ENCODE measurements at regions not wholly inside any gene's neighbourhood (a gene's known extent, or its start where the extent isn't known, plus 50 kb on each side); places are given as distances from the start of the nearest gene placed in this dataset.

- Histone ChIP-seq H3K9me3 (ENCODE audit: control insufficient read depth in 1 of 2, low read length in 2 of 2) (no peaks in the 10 kb centered on the region), H3K27me3 (ENCODE audit: low read depth, low read length) (no peaks in the 10 kb centered on the region)
Observed at GRCh38 chr3:153621953-153622352, 459.9 kb downstream of the RAP2B start.

GRCh38 chr3:153623834-153624233, 461.8 kb downstream of the RAP2B start:
- Histone ChIP-seq H3K36me3 (ENCODE audit: control insufficient read depth in 1 of 2, insufficient read depth in 2 of 2, low read length in 2 of 2) (no peaks in the 10 kb centered on the region), H3K4me3 (ENCODE audit: low read depth in 1 of 2, low read length in 2 of 2) (no peak overlapping the region), H3K9me3 (ENCODE audit: control insufficient read depth in 1 of 2, low read length in 2 of 2) (no peaks in the 10 kb centered on the region), H3K4me1 (ENCODE audit: control insufficient read depth in 1 of 2, insufficient read depth in 2 of 2, low read length in 2 of 2) (no peaks in the 10 kb centered on the region), H3K27me3 (ENCODE audit: low read depth, low read length) (no peaks in the 10 kb centered on the region), H3K27ac (ENCODE audit: low read length) (no peak overlapping the region)

More at GRCh38 chr3:153621953-153622352, 459.9 kb downstream of the RAP2B start:
- Histone ChIP-seq H3K27ac (ENCODE audit: low read length) (no peak overlapping the region), H3K4me3 (ENCODE audit: low read depth in 1 of 2, low read length in 2 of 2) (no peak overlapping the region), H3K4me1 (ENCODE audit: control insufficient read depth in 1 of 2, insufficient read depth in 2 of 2, low read length in 2 of 2) (no peaks in the 10 kb centered on the region), H3K36me3 (ENCODE audit: control insufficient read depth in 1 of 2, insufficient read depth in 2 of 2, low read length in 2 of 2) (no peaks in the 10 kb centered on the region)

GRCh38 chr3:153624310-153625030, 462.4 kb downstream of the RAP2B start:
- Histone ChIP-seq H3K36me3 (ENCODE audit: control insufficient read depth in 1 of 2, insufficient read depth in 2 of 2, low read length in 2 of 2) (no peaks in the 10 kb centered on the region), H3K27me3 (ENCODE audit: low read depth, low read length) (no peaks in the 10 kb centered on the region), H3K27ac (ENCODE audit: low read length) (no peak overlapping the region), H3K4me3 (ENCODE audit: low read depth in 1 of 2, low read length in 2 of 2) (no peak overlapping the region), H3K9me3 (ENCODE audit: control insufficient read depth in 1 of 2, low read length in 2 of 2) (no peaks in the 10 kb centered on the region), H3K4me1 (ENCODE audit: control insufficient read depth in 1 of 2, insufficient read depth in 2 of 2, low read length in 2 of 2) (no peaks in the 10 kb centered on the region)

GRCh38 chr3:153625506-153625905, 463.5 kb downstream of the RAP2B start:
- H3K27me3 ChIP-seq (ENCODE audit: low read depth, low read length) = no peaks in the 10 kb centered on the region
- no peak overlapping the region for H3K4me3 ChIP-seq (ENCODE audit: low read depth in 1 of 2, low read length in 2 of 2)
- H3K9me3 ChIP-seq (ENCODE audit: control insufficient read depth in 1 of 2, low read length in 2 of 2) = no peaks in the 10 kb centered on the region
- no peak overlapping the region for H3K27ac ChIP-seq (ENCODE audit: low read length)
- H3K36me3 ChIP-seq (ENCODE audit: control insufficient read depth in 1 of 2, insufficient read depth in 2 of 2, low read length in 2 of 2) = no peaks in the 10 kb centered on the region
- no peaks in the 10 kb centered on the region for H3K4me1 ChIP-seq (ENCODE audit: control insufficient read depth in 1 of 2, insufficient read depth in 2 of 2, low read length in 2 of 2)

GRCh38 chr3:153626158-153626557, 464.1 kb downstream of the RAP2B start:
- no peaks in the 10 kb centered on the region for H3K9me3 ChIP-seq (ENCODE audit: control insufficient read depth in 1 of 2, low read length in 2 of 2)
- H3K36me3 ChIP-seq (ENCODE audit: control insufficient read depth in 1 of 2, insufficient read depth in 2 of 2, low read length in 2 of 2) = no peaks in the 10 kb centered on the region
- H3K27ac ChIP-seq (ENCODE audit: low read length) = no peak overlapping the region
- H3K27me3 ChIP-seq (ENCODE audit: low read depth, low read length) = no peaks in the 10 kb centered on the region
- H3K4me1 ChIP-seq (ENCODE audit: control insufficient read depth in 1 of 2, insufficient read depth in 2 of 2, low read length in 2 of 2) = no peaks in the 10 kb centered on the region
- no peak overlapping the region for H3K4me3 ChIP-seq (ENCODE audit: low read depth in 1 of 2, low read length in 2 of 2)

GRCh38 chr3:153628591-153628990, 466.6 kb downstream of the RAP2B start:
- Histone ChIP-seq H3K4me1 (ENCODE audit: control insufficient read depth in 1 of 2, insufficient read depth in 2 of 2, low read length in 2 of 2) (no peaks in the 10 kb centered on the region), H3K9me3 (ENCODE audit: control insufficient read depth in 1 of 2, low read length in 2 of 2) (no peaks in the 10 kb centered on the region), H3K36me3 (ENCODE audit: control insufficient read depth in 1 of 2, insufficient read depth in 2 of 2, low read length in 2 of 2) (no peaks in the 10 kb centered on the region), H3K27me3 (ENCODE audit: low read depth, low read length) (no peaks in the 10 kb centered on the region), H3K27ac (ENCODE audit: low read length) (no peak overlapping the region), H3K4me3 (ENCODE audit: low read depth in 1 of 2, low read length in 2 of 2) (no peak overlapping the region)

GRCh38 chr3:153629148-153629547, 467.1 kb downstream of the RAP2B start:
- H3K27ac ChIP-seq (ENCODE audit: low read length) = no peak overlapping the region

GRCh38 chr3:153631102-153631501, 469.1 kb downstream of the RAP2B start:
- no peak overlapping the region for H3K27ac ChIP-seq (ENCODE audit: low read length)
- H3K36me3 ChIP-seq (ENCODE audit: control insufficient read depth in 1 of 2, insufficient read depth in 2 of 2, low read length in 2 of 2) = no peaks in the 10 kb centered on the region
- no peak overlapping the region for H3K4me3 ChIP-seq (ENCODE audit: low read depth in 1 of 2, low read length in 2 of 2)
- no peaks in the 10 kb centered on the region for H3K4me1 ChIP-seq (ENCODE audit: control insufficient read depth in 1 of 2, insufficient read depth in 2 of 2, low read length in 2 of 2)
- no peaks in the 10 kb centered on the region for H3K9me3 ChIP-seq (ENCODE audit: control insufficient read depth in 1 of 2, low read length in 2 of 2)
- H3K27me3 ChIP-seq (ENCODE audit: low read depth, low read length) = no peaks in the 10 kb centered on the region

More at GRCh38 chr3:153629148-153629547, 467.1 kb downstream of the RAP2B start:
- Histone ChIP-seq H3K4me1 (ENCODE audit: control insufficient read depth in 1 of 2, insufficient read depth in 2 of 2, low read length in 2 of 2) (no peaks in the 10 kb centered on the region), H3K36me3 (ENCODE audit: control insufficient read depth in 1 of 2, insufficient read depth in 2 of 2, low read length in 2 of 2) (no peaks in the 10 kb centered on the region), H3K9me3 (ENCODE audit: control insufficient read depth in 1 of 2, low read length in 2 of 2) (no peaks in the 10 kb centered on the region), H3K4me3 (ENCODE audit: low read depth in 1 of 2, low read length in 2 of 2) (no peak overlapping the region), H3K27me3 (ENCODE audit: low read depth, low read length) (no peaks in the 10 kb centered on the region)

- H3K4me3 ChIP-seq (ENCODE audit: low read depth in 1 of 2, low read length in 2 of 2) = no peak overlapping the region
- H3K27me3 ChIP-seq (ENCODE audit: low read depth, low read length) = no peaks in the 10 kb centered on the region
- no peaks in the 10 kb centered on the region for H3K36me3 ChIP-seq (ENCODE audit: control insufficient read depth in 1 of 2, insufficient read depth in 2 of 2, low read length in 2 of 2)
- no peak overlapping the region for H3K27ac ChIP-seq (ENCODE audit: low read length)
- H3K4me1 ChIP-seq (ENCODE audit: control insufficient read depth in 1 of 2, insufficient read depth in 2 of 2, low read length in 2 of 2) = no peaks in the 10 kb centered on the region
- H3K9me3 ChIP-seq (ENCODE audit: control insufficient read depth in 1 of 2, low read length in 2 of 2) = no peaks in the 10 kb centered on the region
Observed at GRCh38 chr3:153631664-153632063, 469.6 kb downstream of the RAP2B start.

- Histone ChIP-seq H3K36me3 (ENCODE audit: control insufficient read depth in 1 of 2, insufficient read depth in 2 of 2, low read length in 2 of 2) (no peaks in the 10 kb centered on the region), H3K4me3 (ENCODE audit: low read depth in 1 of 2, low read length in 2 of 2) (no peak overlapping the region), H3K9me3 (ENCODE audit: control insufficient read depth in 1 of 2, low read length in 2 of 2) (no peaks in the 10 kb centered on the region), H3K4me1 (ENCODE audit: control insufficient read depth in 1 of 2, insufficient read depth in 2 of 2, low read length in 2 of 2) (no peaks in the 10 kb centered on the region), H3K27ac (ENCODE audit: low read length) (no peak overlapping the region), H3K27me3 (ENCODE audit: low read depth, low read length) (no peaks in the 10 kb centered on the region)
Observed at GRCh38 chr3:153633407-153633806, 471.4 kb downstream of the RAP2B start.

- H3K36me3 ChIP-seq (ENCODE audit: control insufficient read depth in 1 of 2, insufficient read depth in 2 of 2, low read length in 2 of 2) = no peaks in the 10 kb centered on the region
- no peaks in the 10 kb centered on the region for H3K4me1 ChIP-seq (ENCODE audit: control insufficient read depth in 1 of 2, insufficient read depth in 2 of 2, low read length in 2 of 2)
- H3K27me3 ChIP-seq (ENCODE audit: low read depth, low read length) = no peaks in the 10 kb centered on the region
- H3K27ac ChIP-seq (ENCODE audit: low read length) = no peak overlapping the region
- H3K4me3 ChIP-seq (ENCODE audit: low read depth in 1 of 2, low read length in 2 of 2) = no peak overlapping the region
- no peaks in the 10 kb centered on the region for H3K9me3 ChIP-seq (ENCODE audit: control insufficient read depth in 1 of 2, low read length in 2 of 2)
Observed at GRCh38 chr3:153634683-153635082, 472.7 kb downstream of the RAP2B start.

- H3K27me3 ChIP-seq (ENCODE audit: low read depth, low read length) = no peaks in the 10 kb centered on the region
- H3K36me3 ChIP-seq (ENCODE audit: control insufficient read depth in 1 of 2, insufficient read depth in 2 of 2, low read length in 2 of 2) = no peaks in the 10 kb centered on the region
- no peak overlapping the region for H3K4me3 ChIP-seq (ENCODE audit: low read depth in 1 of 2, low read length in 2 of 2)
- no peak overlapping the region for H3K27ac ChIP-seq (ENCODE audit: low read length)
- no peaks in the 10 kb centered on the region for H3K9me3 ChIP-seq (ENCODE audit: control insufficient read depth in 1 of 2, low read length in 2 of 2)
- H3K4me1 ChIP-seq (ENCODE audit: control insufficient read depth in 1 of 2, insufficient read depth in 2 of 2, low read length in 2 of 2) = no peaks in the 10 kb centered on the region
Observed at GRCh38 chr3:153639631-153640030, 477.6 kb downstream of the RAP2B start.

Data from muscle layer of duodenum (tissue), 2 donors.